ENCODE measurements at regions not wholly inside any gene's neighbourhood (a gene's known extent, or its start where the extent isn't known, plus 50 kb on each side); places are given as distances from the start of the nearest gene placed in this dataset.

GRCh38 chr2:12173271-12173942 is 427.0 kb downstream of the LPIN1 start:
- TF ChIP-seq CTCF (IDR thresholded peaks at IDR 0.05): no peak
- TF ChIP-seq ZFX (IDR thresholded peaks at IDR 0.05; ENCODE audit: borderline replicate concordance): no peak

All from 22Rv1 (cell line).